WTC11 (cell line): ENCODE measurements at regions not wholly inside any gene's neighbourhood (a gene's known extent, or its start where the extent isn't known, plus 50 kb on each side); places are given as distances from the start of the nearest gene placed in this dataset.

Source experiments
- ATAC-seq: fragments of 200-7000 bp; cut with Tn5 transposase; 2 replicates; pipeline ENCODE4 v1.10.0; 2021; ENCODE audit warnings: mild to moderate bottlenecking, moderate library complexity
- CTCF ChIA-PET: fragments of 300-600 bp; sonication (Branson Sonifier 250); formaldehyde crosslinking; loops from one replicate; lab custom pipeline; 2021; ENCODE audit warnings: antibody characterized with exemption; lab: Charles Lee
- POLR2A ChIA-PET: fragments of 350-600 bp; sonication (Branson Sonifier 250); formaldehyde crosslinking; loops from one replicate; lab custom pipeline; 2021; ENCODE audit warnings: antibody characterized with exemption; lab: Charles Lee
- DNase-seq: peaks from one replicate; pipeline ENCODE4 v3.0.0; 2021; ENCODE audit warnings: low spot score
- H3K27ac Mint-ChIP-seq: 2 replicates; pipeline ENCODE4 v1.8.0; 2021; ENCODE audit warnings: mixed read lengths
- H3K27me3 Mint-ChIP-seq: 2 replicates; pipeline ENCODE4 v1.8.0; 2021; ENCODE audit warnings: low read depth, mild to moderate bottlenecking, moderate library complexity, mixed read lengths
- H3K36me3 Mint-ChIP-seq: 2 replicates; pipeline ENCODE4 v1.8.0; 2021; ENCODE audit warnings: mixed read lengths
- H3K4me1 Mint-ChIP-seq: 2 replicates; pipeline ENCODE4 v1.8.0; 2022; ENCODE audit warnings: mixed read lengths
- H3K4me3 Mint-ChIP-seq: 2 replicates; pipeline ENCODE4 v1.8.0; 2021; ENCODE audit warnings: mild to moderate bottlenecking, moderate library complexity, mixed read lengths
- H3K9me3 Mint-ChIP-seq: 2 replicates; pipeline ENCODE4 v1.8.0; 2021; ENCODE audit warnings: mixed read lengths
- ATF1 ChIP-seq: sonication (generic); formaldehyde crosslinking; IDR thresholded peaks from 2 replicates; pipeline ENCODE4 v1.8.1; 2023; ENCODE audit warnings: mild to moderate bottlenecking, moderate library complexity, missing genetic modification reagents
- CBFB ChIP-seq: sonication (generic); formaldehyde crosslinking; IDR thresholded peaks from 2 replicates; pipeline ENCODE4 v1.8.1; 2022; ENCODE audit warnings: mild to moderate bottlenecking, low read depth, missing genetic modification reagents
- CREM ChIP-seq: sonication (generic); formaldehyde crosslinking; IDR thresholded peaks from 2 replicates; pipeline ENCODE4 v1.8.1; 2022; ENCODE audit warnings: mild to moderate bottlenecking, missing genetic modification reagents, moderate library complexity
- ELF4 ChIP-seq: sonication (generic); formaldehyde crosslinking; IDR thresholded peaks from 2 replicates; pipeline ENCODE4 v1.8.1; 2022; ENCODE audit warnings: low read depth, mild to moderate bottlenecking, moderate library complexity, missing genetic modification reagents
- FOXJ3 ChIP-seq: sonication (generic); formaldehyde crosslinking; IDR thresholded peaks from 2 replicates; pipeline ENCODE4 v1.9.0; 2021; ENCODE audit warnings: missing genetic modification reagents, mild to moderate bottlenecking, borderline replicate concordance
- FOXK1 ChIP-seq: sonication (generic); formaldehyde crosslinking; IDR thresholded peaks from 2 replicates; pipeline ENCODE4 v1.8.0; 2022; ENCODE audit warnings: mild to moderate bottlenecking, moderate library complexity, missing genetic modification reagents
- FOXP4 ChIP-seq: sonication (generic); formaldehyde crosslinking; IDR thresholded peaks from 2 replicates; pipeline ENCODE4 v1.8.0; 2022; ENCODE audit warnings: mild to moderate bottlenecking, missing genetic modification reagents
- GABPB1 ChIP-seq: sonication (generic); formaldehyde crosslinking; IDR thresholded peaks from 2 replicates; pipeline ENCODE4 v1.8.1; 2023; ENCODE audit warnings: mild to moderate bottlenecking, missing genetic modification reagents
- JAZF1 ChIP-seq: fragments of 250-450 bp; sonication (Bioruptor Pico); IDR thresholded peaks from 2 replicates; pipeline ENCODE4 v1.9.0; 2021; ENCODE audit warnings: moderate library complexity, mild to moderate bottlenecking, inconsistent platforms
- NR3C1 ChIP-seq: sonication (generic); formaldehyde crosslinking; conservative IDR thresholded peaks from 2 replicates; pipeline ENCODE4 v1.8.1; 2023; ENCODE audit warnings: low read depth, mild to moderate bottlenecking, missing genetic modification reagents
- PREB ChIP-seq: sonication (generic); formaldehyde crosslinking; IDR thresholded peaks from 2 replicates; pipeline ENCODE4 v1.8.1; 2022; ENCODE audit warnings: mild to moderate bottlenecking, missing genetic modification reagents, moderate library complexity, borderline replicate concordance
- RELA ChIP-seq: sonication (generic); formaldehyde crosslinking; IDR thresholded peaks from 2 replicates; pipeline ENCODE4 v1.8.1; 2022; ENCODE audit warnings: missing genetic modification reagents, mild to moderate bottlenecking, borderline replicate concordance
- SMAD3 ChIP-seq: sonication (generic); formaldehyde crosslinking; IDR thresholded peaks from 2 replicates; pipeline ENCODE4 v1.8.0; 2022; ENCODE audit warnings: missing genetic modification reagents, mild to moderate bottlenecking, borderline replicate concordance
- SMAD4 ChIP-seq: sonication (generic); formaldehyde crosslinking; IDR thresholded peaks from 2 replicates; pipeline ENCODE4 v1.8.0; 2022; ENCODE audit warnings: mild to moderate bottlenecking, missing genetic modification reagents
- SP1 ChIP-seq: sonication (generic); formaldehyde crosslinking; conservative IDR thresholded peaks from 2 replicates; pipeline ENCODE4 v1.8.1; 2022; ENCODE audit warnings: missing genetic modification reagents
- TEAD4 ChIP-seq: sonication (generic); formaldehyde crosslinking; IDR thresholded peaks from 2 replicates; pipeline ENCODE4 v1.8.0; 2022; ENCODE audit warnings: mild to moderate bottlenecking, missing genetic modification reagents
- ZBTB21 ChIP-seq: sonication (generic); formaldehyde crosslinking; IDR thresholded peaks from 2 replicates; pipeline ENCODE4 v1.8.1; 2023; ENCODE audit warnings: mild to moderate bottlenecking, missing genetic modification reagents, borderline replicate concordance
- ZBTB43 ChIP-seq: sonication (generic); formaldehyde crosslinking; IDR thresholded peaks from 2 replicates; pipeline ENCODE4 v1.8.1; 2023; ENCODE audit warnings: mild to moderate bottlenecking, missing genetic modification reagents
- TF ChIP-seq, protein P1 (sequence below): sonication (generic); formaldehyde crosslinking; IDR thresholded peaks from 2 replicates; pipeline ENCODE4 v1.8.1; 2022; ENCODE audit warnings: low read depth, mild to moderate bottlenecking, moderate library complexity, missing genetic modification reagents, borderline replicate concordance
- TF ChIP-seq, protein P2 (sequence below): sonication (generic); formaldehyde crosslinking; IDR thresholded peaks from 2 replicates; pipeline ENCODE4 v1.8.1; 2022; ENCODE audit warnings: mild to moderate bottlenecking, moderate library complexity, missing genetic modification reagents
- TF ChIP-seq, protein P3 (sequence below): sonication (generic); formaldehyde crosslinking; IDR thresholded peaks from 2 replicates; pipeline ENCODE4 v1.8.0; 2022; ENCODE audit warnings: mild to moderate bottlenecking, missing genetic modification reagents

- ATAC-seq = no peak
- DNase-seq = no peak
- Mint-ChIP-seq H3K9me3 (no peaks in the 10 kb centered on the region), H3K4me3 (peak overlapping the region; percentile 38), H3K4me1 (peaks cover 67% of the 10 kb centered on the region), H3K27me3 (peaks cover 22% of the 10 kb centered on the region), H3K27ac (peak overlapping the region; percentile 15; the same call in 1 of the 2 replicates), H3K36me3 (no peaks in the 10 kb centered on the region)
- ChIA-PET CTCF (interaction anchor here (1.0 to 5.0 kb wide), 20 partner anchors 9 to 444 kb away, joined by 3 to 47 read pairs (median 4); no protein-coding TSS in a partner anchor), POLR2A (no interaction called here)
- TF ChIP-seq ZBTB43 (no peak), FOXK1 (CRISPR knock-in tag) (no peak), SMAD3 (CRISPR knock-in tag) (no peak), ATF1 (CRISPR knock-in tag) (no peak), TEAD4 (CRISPR knock-in tag) (no peak), ZBTB21 (CRISPR knock-in tag) (no peak)
- TF ChIP-seq, protein P1, sequence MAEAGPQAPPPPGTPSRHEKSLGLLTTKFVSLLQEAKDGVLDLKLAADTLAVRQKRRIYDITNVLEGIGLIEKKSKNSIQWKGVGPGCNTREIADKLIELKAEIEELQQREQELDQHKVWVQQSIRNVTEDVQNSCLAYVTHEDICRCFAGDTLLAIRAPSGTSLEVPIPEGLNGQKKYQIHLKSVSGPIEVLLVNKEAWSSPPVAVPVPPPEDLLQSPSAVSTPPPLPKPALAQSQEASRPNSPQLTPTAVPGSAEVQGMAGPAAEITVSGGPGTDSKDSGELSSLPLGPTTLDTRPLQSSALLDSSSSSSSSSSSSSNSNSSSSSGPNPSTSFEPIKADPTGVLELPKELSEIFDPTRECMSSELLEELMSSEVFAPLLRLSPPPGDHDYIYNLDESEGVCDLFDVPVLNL (CRISPR knock-in tag) = no peak
These were observed 59.6 kb upstream of the CIBAR2 start for GRCh38 chr16:85171759-85172454.

- CTCF ChIA-PET = interaction anchor here (0.6 to 5.0 kb wide), 29 partner anchors 8 to 444 kb away, joined by 3 to 47 read pairs (median 4); no protein-coding TSS in a partner anchor
- DNase-seq = peak; percentile 60
These were observed 60.3 kb upstream of the CIBAR2 start for GRCh38 chr16:85172455-85173145.

DNA sequence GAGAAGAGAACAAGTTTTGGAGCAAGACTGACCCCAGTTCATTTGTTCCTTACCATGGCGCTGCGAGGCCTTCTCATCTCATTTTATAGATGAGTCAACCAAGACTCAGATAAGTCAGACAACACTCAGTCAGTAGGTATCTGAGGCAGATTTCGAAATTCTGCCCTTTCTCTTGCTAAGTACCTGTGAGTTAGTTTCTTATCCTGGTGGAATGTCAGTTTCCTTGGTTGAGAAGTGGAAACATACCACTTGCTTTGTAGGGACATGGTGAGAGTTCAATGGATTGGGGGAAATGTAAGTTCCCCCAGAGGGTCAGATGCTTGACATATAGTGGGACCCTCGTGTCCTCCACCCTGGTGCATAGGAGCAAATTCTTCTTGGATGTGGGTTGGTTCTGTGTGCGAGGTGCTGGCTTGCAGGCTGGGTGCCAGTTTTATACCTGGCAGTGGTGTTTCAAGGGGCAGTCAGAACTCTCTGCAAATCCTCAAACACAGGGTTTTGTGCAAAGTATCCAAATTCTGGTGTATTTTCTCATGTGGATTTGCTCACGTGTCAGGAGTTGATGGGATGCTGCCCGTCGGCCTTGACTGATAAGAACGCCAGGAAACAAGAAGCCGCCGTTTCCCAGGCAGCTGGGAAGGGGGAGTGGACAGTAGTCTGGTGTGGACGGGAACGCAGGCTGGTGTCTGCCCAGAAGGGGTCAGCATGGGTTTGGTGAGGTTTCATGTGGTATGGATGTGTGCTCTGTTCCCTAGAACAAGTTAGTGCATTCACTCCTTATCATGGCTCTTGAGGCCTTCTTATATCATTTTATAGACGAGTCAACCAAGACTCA, 61.1 kb upstream of the CIBAR2 start:
- CTCF ChIA-PET = interaction anchor here (0.6 to 5.0 kb wide), 34 partner anchors 9 to 443 kb away, joined by 3 to 47 read pairs (median 4); no protein-coding TSS in a partner anchor
- Mint-ChIP-seq H3K9me3 (no peaks in the 10 kb centered on the region), H3K4me3 (peak overlapping the region; percentile 38), H3K4me1 (peaks cover 52% of the 10 kb centered on the region), H3K27ac (peak overlapping the region; percentile 34), H3K36me3 (no peaks in the 10 kb centered on the region), H3K27me3 (peaks cover 22% of the 10 kb centered on the region)
- no peak for DNase-seq
- POLR2A ChIA-PET = no interaction called here
- ATAC-seq = no peak
- TF ChIP-seq CBFB (no peak), ELF4 (CRISPR knock-in tag) (no peak), CREM (CRISPR knock-in tag) (no peak), RELA (CRISPR knock-in tag) (no peak), FOXP4 (CRISPR knock-in tag) (no peak), SMAD4 (CRISPR knock-in tag) (no peak), SP1 (CRISPR knock-in tag) (no peak), PREB (no peak)
- TF ChIP-seq, protein P1 (CRISPR knock-in tag) = no peak
- TF ChIP-seq, protein P2, sequence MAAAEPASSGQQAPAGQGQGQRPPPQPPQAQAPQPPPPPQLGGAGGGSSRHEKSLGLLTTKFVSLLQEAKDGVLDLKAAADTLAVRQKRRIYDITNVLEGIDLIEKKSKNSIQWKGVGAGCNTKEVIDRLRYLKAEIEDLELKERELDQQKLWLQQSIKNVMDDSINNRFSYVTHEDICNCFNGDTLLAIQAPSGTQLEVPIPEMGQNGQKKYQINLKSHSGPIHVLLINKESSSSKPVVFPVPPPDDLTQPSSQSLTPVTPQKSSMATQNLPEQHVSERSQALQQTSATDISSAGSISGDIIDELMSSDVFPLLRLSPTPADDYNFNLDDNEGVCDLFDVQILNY (CRISPR knock-in tag) = no peak
- TF ChIP-seq, protein P3, sequence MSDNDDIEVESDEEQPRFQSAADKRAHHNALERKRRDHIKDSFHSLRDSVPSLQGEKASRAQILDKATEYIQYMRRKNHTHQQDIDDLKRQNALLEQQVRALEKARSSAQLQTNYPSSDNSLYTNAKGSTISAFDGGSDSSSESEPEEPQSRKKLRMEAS (CRISPR knock-in tag) = no peak

More at GRCh38 chr16:85172455-85173145, 60.3 kb upstream of the CIBAR2 start:
- TF ChIP-seq JAZF1 (CRISPR knock-in tag) (no peak), FOXJ3 (CRISPR knock-in tag) (no peak), GABPB1 (CRISPR knock-in tag) (0 out of 2 replicates have a peak, but pooled peaks have one; percentile 11), NR3C1 (CRISPR knock-in tag) (no peak)
- no peaks in the 10 kb centered on the region for H3K9me3 Mint-ChIP-seq
- ATAC-seq = peak; percentile 21
- no peak overlapping the region for H3K27ac Mint-ChIP-seq
- POLR2A ChIA-PET = no interaction called here
- peaks cover 22% of the 10 kb centered on the region for H3K27me3 Mint-ChIP-seq
- H3K36me3 Mint-ChIP-seq = no peaks in the 10 kb centered on the region
- peaks cover 60% of the 10 kb centered on the region for H3K4me1 Mint-ChIP-seq
- H3K4me3 Mint-ChIP-seq = peak overlapping the region; percentile 38
